Stimulated activated CD4-positive, alpha-beta T cell treated with anti-CD3 and anti-CD28 coated beads, TNF-alpha, amount 100 ng/mL, for 48 hours (primary cell): ENCODE measurements at regions not wholly inside any gene's neighbourhood (a gene's known extent, or its start where the extent isn't known, plus 50 kb on each side); places are given as distances from the start of the nearest gene placed in this dataset.
"Not testable (repeated sequence)": the region's sequence is repeated elsewhere in the genome, so short reads cannot be mapped to it uniquely, and the experiment has no call there.

ENCODE experiments used
- DNase-seq, 3 donors: peaks; one replicate each; pipeline ENCODE4 v3.0.0-alpha.2; 2020; ENCODE audit warnings: low read depth in 3 of 3

GRCh38 chr12:90611048-90611447 is 343.9 kb downstream of the CCER1 start:
- no peak for DNase-seq

GRCh38 chr12:90593596-90594295 is 361.2 kb downstream of the CCER1 start:
- no peak for DNase-seq

- no peak for DNase-seq
Measured at GRCh38 chr12:90589956-90590355, 365.0 kb downstream of the CCER1 start.

- DNase-seq: no peak
Measured at GRCh38 chr12:90585640-90586304, 369.2 kb downstream of the CCER1 start.

GRCh38 chr12:90576707-90577106 is 378.3 kb downstream of the CCER1 start:
- no peak for DNase-seq

GRCh38 chr12:90575995-90576394 is 379.0 kb downstream of the CCER1 start:
- DNase-seq: no peak

GRCh38 chr12:90574676-90575075 is 380.3 kb downstream of the CCER1 start:
- no peak for DNase-seq

GRCh38 chr12:90572778-90573177 is 382.2 kb downstream of the CCER1 start:
- no peak for DNase-seq

- DNase-seq: no peak
Measured at GRCh38 chr12:90569685-90570084, 385.3 kb downstream of the CCER1 start.

GRCh38 chr12:90562671-90563070 is 392.3 kb downstream of the CCER1 start:
- DNase-seq: no peak

- DNase-seq: no peak
Measured at GRCh38 chr12:90548595-90548994, 406.4 kb downstream of the CCER1 start.

- DNase-seq: no peak
Measured at GRCh38 chr12:90546511-90546910, 408.5 kb downstream of the CCER1 start.

- DNase-seq: no peak
Measured at GRCh38 chr12:90543841-90544240, 411.1 kb downstream of the CCER1 start.

- DNase-seq: no peak
Measured at GRCh38 chr12:90543374-90543773, 411.6 kb downstream of the CCER1 start.

GRCh38 chr12:90542852-90543251 is 412.1 kb downstream of the CCER1 start:
- DNase-seq: not testable (repeated sequence)

GRCh38 chr12:90533828-90534227 is 421.1 kb downstream of the CCER1 start:
- not testable (repeated sequence) for DNase-seq

- DNase-seq: no peak
Measured at GRCh38 chr12:90520002-90520734, 434.8 kb downstream of the CCER1 start.

GRCh38 chr12:90519285-90519684 is 435.7 kb downstream of the CCER1 start:
- no peak for DNase-seq

- no peak for DNase-seq
Measured at GRCh38 chr12:90515199-90516175, 439.5 kb downstream of the CCER1 start.

- DNase-seq: no peak
Measured at GRCh38 chr12:90514325-90514724, 440.7 kb downstream of the CCER1 start.

GRCh38 chr12:90512518-90512917 is 442.5 kb downstream of the CCER1 start:
- DNase-seq: no peak

GRCh38 chr12:90510948-90511347 is 444.0 kb downstream of the CCER1 start:
- no peak for DNase-seq
